ENCODE measurements at regions not wholly inside any gene's neighbourhood (a gene's known extent, or its start where the extent isn't known, plus 50 kb on each side); places are given as distances from the start of the nearest gene placed in this dataset.
"Not testable (repeated sequence)": the region's sequence is repeated elsewhere in the genome, so short reads cannot be mapped to it uniquely, and the experiment has no call there.

- no peak for DNase-seq (ENCODE audit: low read depth)
- TF ChIP-seq, protein P1, sequence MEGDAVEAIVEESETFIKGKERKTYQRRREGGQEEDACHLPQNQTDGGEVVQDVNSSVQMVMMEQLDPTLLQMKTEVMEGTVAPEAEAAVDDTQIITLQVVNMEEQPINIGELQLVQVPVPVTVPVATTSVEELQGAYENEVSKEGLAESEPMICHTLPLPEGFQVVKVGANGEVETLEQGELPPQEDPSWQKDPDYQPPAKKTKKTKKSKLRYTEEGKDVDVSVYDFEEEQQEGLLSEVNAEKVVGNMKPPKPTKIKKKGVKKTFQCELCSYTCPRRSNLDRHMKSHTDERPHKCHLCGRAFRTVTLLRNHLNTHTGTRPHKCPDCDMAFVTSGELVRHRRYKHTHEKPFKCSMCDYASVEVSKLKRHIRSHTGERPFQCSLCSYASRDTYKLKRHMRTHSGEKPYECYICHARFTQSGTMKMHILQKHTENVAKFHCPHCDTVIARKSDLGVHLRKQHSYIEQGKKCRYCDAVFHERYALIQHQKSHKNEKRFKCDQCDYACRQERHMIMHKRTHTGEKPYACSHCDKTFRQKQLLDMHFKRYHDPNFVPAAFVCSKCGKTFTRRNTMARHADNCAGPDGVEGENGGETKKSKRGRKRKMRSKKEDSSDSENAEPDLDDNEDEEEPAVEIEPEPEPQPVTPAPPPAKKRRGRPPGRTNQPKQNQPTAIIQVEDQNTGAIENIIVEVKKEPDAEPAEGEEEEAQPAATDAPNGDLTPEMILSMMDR (IDR thresholded peaks at IDR 0.05; ENCODE audit: insufficient read depth, low read depth, low read length, missing control alignments), result no peak
- no peak overlapping the region for H3K4me3 ChIP-seq (ENCODE audit: low read depth, low read length)
These were observed 145.3 kb upstream of the FAM3C start for GRCh38 chr7:121541457-121541856.

- TF ChIP-seq, protein P1 (IDR thresholded peaks at IDR 0.05; ENCODE audit: insufficient read depth, low read depth, low read length, missing control alignments), result no peak
- no peak for DNase-seq (ENCODE audit: low read depth)
- H3K4me3 ChIP-seq (ENCODE audit: low read depth, low read length), result no peak overlapping the region
These were observed 144.0 kb upstream of the FAM3C start for GRCh38 chr7:121540138-121540537.

GRCh38 chr7:121537031-121537430, 140.9 kb upstream of the FAM3C start:
- no peak overlapping the region for H3K4me3 ChIP-seq (ENCODE audit: low read depth, low read length)
- DNase-seq (ENCODE audit: low read depth), result no peak
- TF ChIP-seq, protein P1 (IDR thresholded peaks at IDR 0.05; ENCODE audit: insufficient read depth, low read depth, low read length, missing control alignments), result no peak

- no peak overlapping the region for H3K4me3 ChIP-seq (ENCODE audit: low read depth, low read length)
- DNase-seq (ENCODE audit: low read depth), result no peak
- TF ChIP-seq, protein P1 (IDR thresholded peaks at IDR 0.05; ENCODE audit: insufficient read depth, low read depth, low read length, missing control alignments), result no peak
These were observed 135.3 kb upstream of the FAM3C start for GRCh38 chr7:121531175-121532070.

DNA sequence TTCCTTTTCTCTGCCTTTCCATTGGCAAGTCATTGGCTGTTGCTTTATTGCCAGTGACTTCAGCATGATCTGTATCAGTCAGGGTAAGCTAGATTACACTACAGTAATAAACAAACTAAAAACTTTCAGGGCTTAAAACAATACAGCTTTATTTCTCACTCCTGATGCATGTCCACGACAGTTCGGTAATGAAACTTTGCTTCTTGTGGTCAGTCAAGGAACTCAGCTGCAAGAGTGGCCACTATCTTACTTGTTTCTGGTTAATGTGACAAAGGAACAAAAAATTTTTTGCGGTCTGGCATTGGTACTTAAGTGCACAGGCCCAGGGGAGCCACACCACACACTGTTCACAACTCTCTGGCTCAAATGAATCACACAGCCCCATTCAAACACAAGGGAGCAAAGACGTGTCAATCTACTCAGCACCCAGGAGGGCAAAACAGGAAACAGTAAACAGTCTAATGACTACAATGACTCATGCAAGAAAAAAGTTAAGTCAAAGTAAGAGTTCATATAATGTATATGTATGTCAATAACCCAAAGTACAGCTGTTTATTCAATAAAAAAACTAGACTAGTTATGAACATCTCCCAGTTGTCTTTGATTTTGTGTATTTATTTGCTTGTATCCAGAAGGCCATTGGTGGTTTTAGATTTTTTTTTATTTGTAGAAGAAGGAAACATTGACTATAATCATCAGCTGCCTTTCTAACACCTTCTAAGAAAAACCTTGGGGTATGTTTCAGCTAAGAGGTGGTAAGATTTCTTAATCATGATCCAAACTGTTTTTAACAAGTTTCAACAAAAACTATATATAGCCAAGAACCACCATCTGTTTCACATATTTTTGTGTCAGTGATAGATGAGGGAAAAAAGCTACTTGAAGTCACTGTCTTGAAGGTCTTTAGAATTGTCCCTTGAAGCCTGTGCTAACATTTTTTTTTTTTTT, 134.4 kb upstream of the FAM3C start:
- TF ChIP-seq, protein P1 (IDR thresholded peaks at IDR 0.05; ENCODE audit: insufficient read depth, low read depth, low read length, missing control alignments), result no peak
- peak; percentile 99 for DNase-seq (ENCODE audit: low read depth)
- H3K4me3 ChIP-seq (ENCODE audit: low read depth, low read length), result no peak overlapping the region

- no peak overlapping the region for H3K4me3 ChIP-seq (ENCODE audit: low read depth, low read length)
- DNase-seq (ENCODE audit: low read depth), result no peak
- TF ChIP-seq, protein P1 (IDR thresholded peaks at IDR 0.05; ENCODE audit: insufficient read depth, low read depth, low read length, missing control alignments), result no peak
These were observed 132.9 kb upstream of the FAM3C start for GRCh38 chr7:121529003-121529402.

- not testable (repeated sequence) for DNase-seq (ENCODE audit: low read depth); H3K4me3 ChIP-seq (ENCODE audit: low read depth, low read length)
These were observed 130.1 kb upstream of the FAM3C start for GRCh38 chr7:121526210-121526609.

Measured in GM12865 (cell line).